NCI-H446 (cell line): ENCODE measurements at regions not wholly inside any gene's neighbourhood (a gene's known extent, or its start where the extent isn't known, plus 50 kb on each side); places are given as distances from the start of the nearest gene placed in this dataset.

Source experiments
- DNase-seq, 2 experiments: peaks; one replicate each; lab custom pipeline; 2025; lab: John Stamatoyannopoulos, UW

- DNase-seq: peak; percentile 2 to 53
Observed at GRCh38 chr6:127641905-127642304, 64.9 kb downstream of the C6orf58 start.
